ENCODE measurements at regions not wholly inside any gene's neighbourhood (a gene's known extent, or its start where the extent isn't known, plus 50 kb on each side); places are given as distances from the start of the nearest gene placed in this dataset.

- TF ChIP-seq CTCF (IDR thresholded peaks at IDR 0.05) (no peak), TCF7L2 (IDR thresholded peaks at IDR 0.05; ENCODE audit: low read depth, low read length) (no peak), REST (IDR thresholded peaks at IDR 0.05; ENCODE audit: insufficient read depth in 1 of 2, low read depth in 2 of 2, low read length in 1 of 2) (no peak), POLR2AphosphoS5 (IDR thresholded peaks at IDR 0.05; ENCODE audit: low read depth, low read length) (no peak)
These were observed 483.9 kb downstream of the DISC1 start for GRCh38 chr1:232110281-232111090.
